ENCODE measurements at regions not wholly inside any gene's neighbourhood (a gene's known extent, or its start where the extent isn't known, plus 50 kb on each side); places are given as distances from the start of the nearest gene placed in this dataset.

- no peak overlapping the region for H3K27ac ChIP-seq
- no peak overlapping the region for H3K4me3 ChIP-seq
- no peaks in the 10 kb centered on the region for H3K36me3 ChIP-seq
- in situ Hi-C loops (cut with MboI; ENCODE audit: low pct_ligation_motif_present in 1 of 4, low pct_unique_long_range_greater_than_20kb in 1 of 4, low sequenced_read_pairs in 3 of 4) (no loop called here), intact Hi-C loops (cut with DNase I; ENCODE audit: low total_unique reads) (no loop called here)
- peaks cover 0 to 2% of the 10 kb centered on the region in 2 donors for H3K9me3 ChIP-seq
- DNase-seq, result no peak
- H3K4me1 ChIP-seq, result no peaks in the 10 kb centered on the region
- no peaks in the 10 kb centered on the region for H3K27me3 ChIP-seq
- TF ChIP-seq CTCF (IDR thresholded peaks at IDR 0.05) (no peak), POLR2AphosphoS5 (IDR thresholded peaks at IDR 0.05) (no peak), POLR2A (IDR thresholded peaks at IDR 0.05) (no peak), EP300 (IDR thresholded peaks at IDR 0.05; ENCODE audit: low read depth) (no peak)
These were observed 694.9 kb upstream of the CDH9 start for GRCh38 chr5:27733237-27733636.

- no peak for DNase-seq
- no peaks in the 10 kb centered on the region for H3K36me3 ChIP-seq
- TF ChIP-seq POLR2A (IDR thresholded peaks at IDR 0.05), result no peak
- TF ChIP-seq CTCF (IDR thresholded peaks at IDR 0.05), result no peak
- TF ChIP-seq POLR2AphosphoS5 (IDR thresholded peaks at IDR 0.05), result no peak
- TF ChIP-seq EP300 (IDR thresholded peaks at IDR 0.05; ENCODE audit: low read depth), result no peak
- intact Hi-C loops (cut with DNase I; ENCODE audit: low total_unique reads), result no loop called here
- H3K9me3 ChIP-seq, result no peaks in the 10 kb centered on the region
- H3K4me3 ChIP-seq, result no peak overlapping the region
- in situ Hi-C loops (cut with MboI; ENCODE audit: low pct_ligation_motif_present in 1 of 4, low pct_unique_long_range_greater_than_20kb in 1 of 4, low sequenced_read_pairs in 3 of 4), result no loop called here
- no peaks in the 10 kb centered on the region for H3K4me1 ChIP-seq
- H3K27me3 ChIP-seq, result no peaks in the 10 kb centered on the region
- no peak overlapping the region for H3K27ac ChIP-seq
These were observed 688.9 kb upstream of the CDH9 start for GRCh38 chr5:27727254-27727653.

GRCh38 chr5:27722337-27722736 is 684.0 kb upstream of the CDH9 start:
- no peak for DNase-seq
- in situ Hi-C loops (cut with MboI; ENCODE audit: low pct_ligation_motif_present in 1 of 4, low pct_unique_long_range_greater_than_20kb in 1 of 4, low sequenced_read_pairs in 3 of 4) (no loop called here), intact Hi-C loops (cut with DNase I; ENCODE audit: low total_unique reads) (no loop called here)
- H3K36me3 ChIP-seq, result no peaks in the 10 kb centered on the region
- no peak overlapping the region for H3K27ac ChIP-seq
- no peak for TF ChIP-seq POLR2A (IDR thresholded peaks at IDR 0.05)
- no peak for TF ChIP-seq CTCF (IDR thresholded peaks at IDR 0.05)
- TF ChIP-seq EP300 (IDR thresholded peaks at IDR 0.05; ENCODE audit: low read depth), result no peak
- TF ChIP-seq POLR2AphosphoS5 (IDR thresholded peaks at IDR 0.05), result no peak
- no peak overlapping the region for H3K4me3 ChIP-seq
- no peaks in the 10 kb centered on the region for H3K9me3 ChIP-seq
- H3K27me3 ChIP-seq, result no peaks in the 10 kb centered on the region
- no peaks in the 10 kb centered on the region for H3K4me1 ChIP-seq

GRCh38 chr5:27708534-27708933 is 670.1 kb upstream of the CDH9 start:
- Histone ChIP-seq H3K9me3 (no peaks in the 10 kb centered on the region), H3K4me3 (no peak overlapping the region), H3K36me3 (no peaks in the 10 kb centered on the region), H3K27me3 (no peaks in the 10 kb centered on the region), H3K27ac (no peak overlapping the region), H3K4me1 (no peaks in the 10 kb centered on the region)
- intact Hi-C loops (cut with DNase I; ENCODE audit: low total_unique reads) (no loop called here), in situ Hi-C loops (cut with MboI; ENCODE audit: low pct_ligation_motif_present in 1 of 4, low pct_unique_long_range_greater_than_20kb in 1 of 4, low sequenced_read_pairs in 3 of 4) (no loop called here)
- 71 to 78% methylated on average over 3 of the region's 3 CpGs for WGBS, 2 donors (ENCODE audit: low coverage in 1 of 2)
- DNase-seq, result no peak
- TF ChIP-seq EP300 (IDR thresholded peaks at IDR 0.05; ENCODE audit: low read depth) (no peak), POLR2AphosphoS5 (IDR thresholded peaks at IDR 0.05) (no peak), CTCF (IDR thresholded peaks at IDR 0.05) (no peak), POLR2A (IDR thresholded peaks at IDR 0.05) (no peak)
